GM18873 (cell line): ENCODE measurements at regions not wholly inside any gene's neighbourhood (a gene's known extent, or its start where the extent isn't known, plus 50 kb on each side); places are given as distances from the start of the nearest gene placed in this dataset.
"Not testable (repeated sequence)": the region's sequence is repeated elsewhere in the genome, so short reads cannot be mapped to it uniquely, and the experiment has no call there.

Experiments used
- ATAC-seq: cut with Tn5 transposase; IDR thresholded peaks from one replicate; pipeline ENCODE4 v1.9.1; 2021; ENCODE audit warnings: mild to moderate bottlenecking, moderate library complexity, moderate number of reproducible peaks; ENCODE audit not compliant: unreplicated experiment, low FRiP score

DNA sequence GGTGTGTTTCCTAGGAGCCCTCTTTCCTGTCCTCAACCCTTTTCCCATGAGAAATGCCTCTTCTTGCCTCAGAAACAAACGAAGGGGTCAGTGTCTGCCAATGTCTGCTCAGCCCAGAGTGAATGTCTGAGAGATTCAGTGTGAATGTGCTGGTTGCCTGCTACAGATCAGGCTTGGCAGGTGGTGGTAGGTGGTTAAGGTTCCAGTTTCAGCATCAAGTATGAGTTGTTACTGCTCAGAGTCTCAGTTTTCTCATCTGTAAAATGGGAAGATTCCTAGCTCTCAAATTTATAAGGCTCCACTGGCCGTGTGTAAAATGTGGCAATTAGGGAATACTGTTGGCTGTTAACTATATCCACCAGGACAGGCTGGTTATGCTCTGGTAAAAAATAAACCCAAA is 96.3 kb upstream of the PLGLB2 start:
- ATAC-seq: not testable (repeated sequence)

DNA sequence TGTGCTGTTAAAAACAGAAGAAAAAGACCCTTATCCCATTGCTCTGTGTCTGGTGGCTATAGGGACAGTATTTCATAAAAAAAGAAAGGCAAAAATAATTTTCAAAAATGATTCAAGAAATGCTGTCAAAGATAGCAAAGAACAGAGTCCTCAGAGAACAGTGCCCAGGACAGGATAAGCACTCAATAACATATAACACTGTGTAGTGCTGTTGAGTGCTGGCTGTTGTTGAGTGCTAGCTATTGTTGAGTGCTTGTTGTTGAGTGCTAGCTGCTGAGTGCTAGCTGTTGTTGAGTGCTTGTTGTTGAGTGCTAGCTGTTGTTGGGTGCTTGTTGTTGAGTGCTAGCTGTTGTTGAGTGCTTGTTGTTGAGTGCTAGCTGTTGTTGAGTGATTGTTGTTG is 94.5 kb upstream of the PLGLB2 start:
- ATAC-seq: not testable (repeated sequence)

DNA sequence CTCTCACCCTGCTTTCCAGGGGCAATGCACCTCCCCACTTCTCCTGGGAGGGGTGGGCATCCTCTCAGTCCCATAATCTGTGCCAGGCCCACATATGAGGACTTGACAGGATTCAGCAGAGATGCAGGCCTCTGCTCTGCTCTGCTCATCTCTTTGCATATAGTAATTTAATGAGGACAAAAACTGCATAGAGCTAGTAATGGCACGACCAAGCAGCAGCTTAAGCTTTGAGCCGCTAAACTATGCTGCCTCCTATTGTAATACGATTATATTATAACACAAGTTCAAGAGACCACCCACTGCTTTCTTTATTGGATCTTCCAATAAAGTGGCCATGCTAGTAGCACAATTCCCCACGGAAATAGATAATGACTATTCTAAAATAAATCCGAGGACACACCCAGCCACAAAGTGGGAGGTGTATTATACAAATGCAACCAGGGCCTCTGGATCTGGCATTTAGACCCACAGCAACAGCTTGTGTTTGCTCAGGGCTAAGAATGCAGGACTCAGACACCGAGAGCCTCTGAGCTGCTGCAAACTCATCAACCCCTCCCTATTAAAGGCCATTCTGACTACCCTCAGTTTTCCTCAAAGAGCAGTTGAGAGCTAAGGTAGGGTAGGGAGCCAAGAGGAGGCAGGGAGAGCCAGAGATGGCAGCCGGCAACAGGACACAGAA is 93.6 kb upstream of the PLGLB2 start:
- ATAC-seq: not testable (repeated sequence)

- ATAC-seq: not testable (repeated sequence)
These were observed 90.0 kb upstream of the PLGLB2 start for GRCh38 chr2:87657915-87658314.

- ATAC-seq: not testable (repeated sequence)
These were observed 89.5 kb upstream of the PLGLB2 start for GRCh38 chr2:87658357-87658756.

- ATAC-seq: not testable (repeated sequence)
These were observed 88.9 kb upstream of the PLGLB2 start for GRCh38 chr2:87658976-87659375.

DNA sequence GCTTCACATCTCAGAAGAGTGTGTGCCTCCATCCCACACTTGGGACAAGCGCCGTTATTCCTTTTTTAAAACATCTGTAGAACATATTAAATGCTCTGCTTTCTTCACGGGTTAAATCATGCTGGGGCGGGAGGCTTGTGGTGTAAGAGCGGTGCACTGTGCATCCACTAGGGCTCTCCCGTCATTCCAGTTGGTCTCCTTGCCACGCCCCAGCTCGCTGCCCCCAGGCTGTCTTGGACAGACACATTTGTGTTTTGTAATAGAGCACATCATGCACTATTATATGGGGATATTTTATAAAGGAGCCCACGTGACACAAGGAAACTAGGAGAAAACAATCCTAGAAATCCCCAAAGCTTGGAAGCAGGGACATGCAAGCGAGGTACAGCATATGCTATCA is 87.7 kb upstream of the PLGLB2 start:
- not testable (repeated sequence) for ATAC-seq

- ATAC-seq: not testable (repeated sequence)
These were observed 85.3 kb upstream of the PLGLB2 start for GRCh38 chr2:87662316-87663290.

DNA sequence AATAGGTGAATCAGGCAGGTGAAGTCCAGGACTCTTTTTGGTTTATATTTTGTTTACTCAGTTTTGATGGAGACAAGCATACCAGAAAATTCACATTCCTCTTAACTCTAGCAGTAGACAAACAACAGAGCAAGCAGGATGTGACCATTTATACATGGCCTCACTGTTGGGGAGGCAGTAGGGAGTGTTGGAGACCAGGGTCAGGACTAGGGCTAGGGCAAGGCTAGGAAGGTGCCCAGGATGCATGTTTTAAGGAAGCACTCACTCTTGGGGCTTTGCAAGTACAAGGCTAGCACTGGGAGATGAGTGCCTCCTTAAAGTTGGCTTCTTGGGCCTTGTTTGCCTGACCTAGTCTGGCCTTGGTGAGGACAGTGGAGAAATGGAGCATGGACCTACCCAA is 84.5 kb upstream of the PLGLB2 start:
- ATAC-seq: not testable (repeated sequence)

- ATAC-seq: not testable (repeated sequence)
These were observed 80.9 kb upstream of the PLGLB2 start for GRCh38 chr2:87667027-87667426.

DNA sequence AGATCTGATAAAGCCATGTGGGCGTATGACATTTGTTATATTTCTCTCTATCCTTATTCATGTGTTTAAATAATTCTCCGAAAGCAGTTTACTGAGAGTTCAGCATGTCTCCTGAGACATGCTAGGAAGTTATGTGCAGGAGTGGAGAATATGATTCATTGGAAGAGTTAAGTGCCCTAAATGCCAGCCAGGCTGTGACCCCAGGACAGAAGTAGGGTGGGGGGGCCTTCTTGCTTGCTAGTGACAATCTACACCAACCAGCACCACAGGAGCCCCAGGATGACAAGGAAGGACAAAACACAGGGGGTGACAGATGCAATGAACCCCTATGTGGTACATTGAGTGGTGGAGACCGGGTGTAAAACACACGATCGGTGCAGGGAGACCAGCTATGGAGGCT is 79.5 kb upstream of the PLGLB2 start:
- not testable (repeated sequence) for ATAC-seq

DNA sequence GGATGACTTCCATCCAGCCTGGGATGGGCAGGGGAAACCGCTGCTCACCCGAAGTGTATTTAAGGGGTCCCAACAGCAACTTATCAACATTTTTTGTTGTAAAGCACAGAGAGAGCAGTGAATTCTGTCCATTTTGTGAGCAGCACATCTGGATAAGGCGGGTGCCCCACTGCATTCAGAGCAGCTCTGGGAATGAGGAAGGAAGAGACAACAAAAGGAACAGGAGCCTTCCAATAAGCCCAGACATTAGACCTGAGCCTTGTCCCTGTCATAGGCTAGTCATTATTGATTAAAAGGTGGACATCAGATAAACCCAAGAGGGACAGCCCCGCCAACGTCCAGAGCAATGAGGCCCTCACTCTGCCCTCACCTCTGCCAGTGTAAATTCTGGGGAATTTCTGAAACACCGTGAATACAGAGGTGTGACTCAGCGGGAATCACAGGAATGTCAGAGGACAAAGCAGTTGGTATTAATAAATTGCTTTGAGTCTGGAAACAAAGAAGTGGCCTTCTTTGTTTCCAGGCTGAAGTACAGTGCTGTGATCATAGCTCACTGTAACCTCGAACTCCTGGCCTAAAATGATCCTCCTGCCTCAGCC is 78.2 kb upstream of the PLGLB2 start:
- not testable (repeated sequence) for ATAC-seq

DNA sequence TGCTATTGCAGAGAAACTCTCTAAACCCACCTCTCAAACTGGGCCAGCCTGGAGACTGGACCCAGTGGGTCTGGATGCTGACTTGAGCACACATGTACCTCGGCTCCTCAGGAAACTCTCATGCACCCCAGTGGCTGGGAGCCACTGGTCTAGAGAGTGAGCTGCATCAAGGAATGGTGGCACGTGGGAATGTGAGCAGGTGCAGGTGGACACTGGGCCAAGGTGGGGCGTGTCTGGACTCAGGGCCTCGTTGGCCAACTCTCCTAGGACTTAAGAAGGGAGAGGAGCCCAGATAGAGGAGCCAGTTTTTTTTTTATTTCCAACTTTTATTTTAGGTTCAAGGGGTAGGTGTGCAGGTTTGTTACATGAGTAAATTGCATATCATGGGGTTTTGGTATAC is 75.5 kb upstream of the PLGLB2 start:
- not testable (repeated sequence) for ATAC-seq

- not testable (repeated sequence) for ATAC-seq
These were observed 73.2 kb upstream of the PLGLB2 start for GRCh38 chr2:87674729-87675128.

DNA sequence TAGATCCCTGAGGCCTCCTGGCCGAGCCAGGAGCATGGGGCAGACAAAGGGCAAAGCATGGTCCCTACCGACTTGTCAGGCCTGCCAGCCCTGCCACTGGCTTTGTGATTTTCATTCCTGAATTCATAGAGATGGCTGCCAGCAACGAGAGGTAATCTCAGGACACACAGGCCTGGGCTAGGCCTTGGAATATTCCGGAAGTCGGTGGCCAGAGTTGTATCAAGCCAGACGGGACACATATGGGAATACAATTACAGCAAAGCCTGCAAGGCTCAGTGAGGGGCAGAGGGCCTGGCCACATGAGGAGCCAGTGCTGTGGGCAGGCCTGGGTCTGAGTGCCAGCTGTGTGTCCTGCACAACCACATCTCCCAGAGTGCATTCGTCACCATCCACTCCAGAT is 72.4 kb upstream of the PLGLB2 start:
- ATAC-seq: not testable (repeated sequence)

DNA sequence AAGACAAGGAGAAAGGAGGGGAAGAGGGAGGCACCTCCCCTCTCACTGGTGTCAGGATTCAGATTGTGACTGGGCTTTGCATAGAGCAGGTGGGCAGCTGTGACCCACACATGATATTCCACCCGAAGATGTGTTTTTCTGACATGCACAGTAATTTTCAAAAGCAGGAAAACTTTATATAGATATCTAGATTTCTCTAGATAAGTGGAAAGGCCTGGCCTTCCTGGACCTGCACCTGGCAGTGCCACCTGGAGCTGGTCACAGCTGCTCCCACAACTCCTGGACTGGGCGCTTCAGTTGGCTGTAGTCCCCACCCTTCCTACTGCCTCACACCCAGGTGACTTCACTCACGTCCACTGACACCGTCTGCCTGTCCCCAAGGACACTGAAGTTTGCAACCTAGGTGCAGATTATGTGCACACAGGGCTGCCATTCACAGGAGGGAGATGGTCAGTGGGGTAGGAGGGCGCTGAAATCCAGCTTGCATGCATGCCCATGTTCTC is 70.4 kb upstream of the PLGLB2 start:
- not testable (repeated sequence) for ATAC-seq

DNA sequence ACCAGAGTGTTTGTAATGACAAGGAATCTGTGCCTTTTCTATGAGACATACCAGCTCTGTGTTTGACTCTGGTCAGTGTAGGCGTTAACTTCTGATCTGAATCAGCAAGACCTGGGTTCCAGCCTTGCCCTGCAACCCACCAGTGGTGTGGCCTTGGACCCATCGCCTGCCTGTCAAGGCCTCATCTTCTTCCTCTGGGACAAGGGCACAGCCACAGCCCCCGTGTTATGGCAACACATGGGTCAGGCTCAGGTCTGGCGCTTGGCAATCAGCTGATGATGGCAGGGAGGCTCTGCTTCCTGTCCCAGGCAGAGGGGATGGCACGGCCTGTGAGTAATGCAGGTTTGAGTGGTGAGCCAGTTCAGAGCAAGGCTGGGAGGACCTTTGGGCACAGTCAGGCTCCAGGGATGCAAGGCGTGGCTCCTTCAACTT is 69.1 kb upstream of the PLGLB2 start:
- ATAC-seq: not testable (repeated sequence)

- ATAC-seq: not testable (repeated sequence)
These were observed 67.9 kb upstream of the PLGLB2 start for GRCh38 chr2:87679950-87680349.

- not testable (repeated sequence) for ATAC-seq
These were observed 67.2 kb upstream of the PLGLB2 start for GRCh38 chr2:87680691-87681090.

GRCh38 chr2:87683451-87683850 is 64.4 kb upstream of the PLGLB2 start:
- ATAC-seq: not testable (repeated sequence)

GRCh38 chr2:87683961-87684360 is 63.9 kb upstream of the PLGLB2 start:
- not testable (repeated sequence) for ATAC-seq
